B cell (primary cell): ENCODE measurements at regions not wholly inside any gene's neighbourhood (a gene's known extent, or its start where the extent isn't known, plus 50 kb on each side); places are given as distances from the start of the nearest gene placed in this dataset.

Source experiments
- EZH2 ChIP-seq: IDR thresholded peaks from 2 replicates; pipeline ENCODE4 v1.6.1; 2012; ENCODE audit warnings: borderline replicate concordance, low read depth, mild to moderate bottlenecking, moderate library complexity, low read length; ENCODE audit not compliant: insufficient read depth, poor library complexity, severe bottlenecking
- TF ChIP-seq, protein P1 (sequence below): fragments of 200-600 bp; IDR thresholded peaks from one replicate; pipeline ENCODE4 v1.8.0; 2022; ENCODE audit warnings: antibody characterized with exemption, mild to moderate bottlenecking

DNA sequence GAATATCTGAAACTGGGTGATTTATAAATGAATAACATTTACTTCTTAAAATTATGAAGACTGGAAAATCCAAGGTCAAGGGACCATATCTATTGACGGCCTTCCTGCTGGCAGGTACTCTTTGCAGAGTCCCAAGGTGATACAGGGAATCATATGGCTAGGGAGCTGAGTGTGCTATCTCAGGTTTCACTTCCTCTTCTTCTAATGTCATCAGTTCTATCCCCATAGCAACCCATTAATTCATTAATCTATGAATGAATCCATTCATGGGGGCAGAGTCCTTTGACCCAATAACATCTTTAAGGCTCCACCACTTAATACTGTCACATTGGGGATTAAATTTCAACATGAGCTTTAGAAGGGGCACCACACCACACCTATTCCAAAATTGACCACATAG, 772.0 kb downstream of the HACE1 start:
- TF ChIP-seq, protein P1, sequence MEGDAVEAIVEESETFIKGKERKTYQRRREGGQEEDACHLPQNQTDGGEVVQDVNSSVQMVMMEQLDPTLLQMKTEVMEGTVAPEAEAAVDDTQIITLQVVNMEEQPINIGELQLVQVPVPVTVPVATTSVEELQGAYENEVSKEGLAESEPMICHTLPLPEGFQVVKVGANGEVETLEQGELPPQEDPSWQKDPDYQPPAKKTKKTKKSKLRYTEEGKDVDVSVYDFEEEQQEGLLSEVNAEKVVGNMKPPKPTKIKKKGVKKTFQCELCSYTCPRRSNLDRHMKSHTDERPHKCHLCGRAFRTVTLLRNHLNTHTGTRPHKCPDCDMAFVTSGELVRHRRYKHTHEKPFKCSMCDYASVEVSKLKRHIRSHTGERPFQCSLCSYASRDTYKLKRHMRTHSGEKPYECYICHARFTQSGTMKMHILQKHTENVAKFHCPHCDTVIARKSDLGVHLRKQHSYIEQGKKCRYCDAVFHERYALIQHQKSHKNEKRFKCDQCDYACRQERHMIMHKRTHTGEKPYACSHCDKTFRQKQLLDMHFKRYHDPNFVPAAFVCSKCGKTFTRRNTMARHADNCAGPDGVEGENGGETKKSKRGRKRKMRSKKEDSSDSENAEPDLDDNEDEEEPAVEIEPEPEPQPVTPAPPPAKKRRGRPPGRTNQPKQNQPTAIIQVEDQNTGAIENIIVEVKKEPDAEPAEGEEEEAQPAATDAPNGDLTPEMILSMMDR: no peak
- TF ChIP-seq EZH2: no peak
